Loucy (cell line): ENCODE measurements at regions not wholly inside any gene's neighbourhood (a gene's known extent, or its start where the extent isn't known, plus 50 kb on each side); places are given as distances from the start of the nearest gene placed in this dataset.

Experiments
- EZH2phosphoT487 ChIP-seq: fragments of 200-600 bp; IDR thresholded peaks from 2 replicates; pipeline ENCODE4 v1.6.1; 2018; ENCODE audit warnings: antibody characterized with exemption, mild to moderate bottlenecking, moderate library complexity, borderline replicate concordance
- TF ChIP-seq, protein P1 (sequence below): fragments of 200-600 bp; sonication (generic); conservative IDR thresholded peaks from 2 replicates; pipeline ENCODE4 v1.5.1; 2014; ENCODE audit warnings: mild to moderate bottlenecking, antibody characterized with exemption, low read length

GRCh38 chr5:13081116-13081515 lies 863.4 kb downstream of the DNAH5 start:
- no peak for TF ChIP-seq EZH2phosphoT487
- TF ChIP-seq, protein P1, sequence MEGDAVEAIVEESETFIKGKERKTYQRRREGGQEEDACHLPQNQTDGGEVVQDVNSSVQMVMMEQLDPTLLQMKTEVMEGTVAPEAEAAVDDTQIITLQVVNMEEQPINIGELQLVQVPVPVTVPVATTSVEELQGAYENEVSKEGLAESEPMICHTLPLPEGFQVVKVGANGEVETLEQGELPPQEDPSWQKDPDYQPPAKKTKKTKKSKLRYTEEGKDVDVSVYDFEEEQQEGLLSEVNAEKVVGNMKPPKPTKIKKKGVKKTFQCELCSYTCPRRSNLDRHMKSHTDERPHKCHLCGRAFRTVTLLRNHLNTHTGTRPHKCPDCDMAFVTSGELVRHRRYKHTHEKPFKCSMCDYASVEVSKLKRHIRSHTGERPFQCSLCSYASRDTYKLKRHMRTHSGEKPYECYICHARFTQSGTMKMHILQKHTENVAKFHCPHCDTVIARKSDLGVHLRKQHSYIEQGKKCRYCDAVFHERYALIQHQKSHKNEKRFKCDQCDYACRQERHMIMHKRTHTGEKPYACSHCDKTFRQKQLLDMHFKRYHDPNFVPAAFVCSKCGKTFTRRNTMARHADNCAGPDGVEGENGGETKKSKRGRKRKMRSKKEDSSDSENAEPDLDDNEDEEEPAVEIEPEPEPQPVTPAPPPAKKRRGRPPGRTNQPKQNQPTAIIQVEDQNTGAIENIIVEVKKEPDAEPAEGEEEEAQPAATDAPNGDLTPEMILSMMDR = no peak
